Neuronal stem cell (in vitro differentiated cells): ENCODE measurements at regions not wholly inside any gene's neighbourhood (a gene's known extent, or its start where the extent isn't known, plus 50 kb on each side); places are given as distances from the start of the nearest gene placed in this dataset.

Experiments used
- DNase-seq: peaks from one replicate; pipeline ENCODE4 v3.0.0-alpha.2; 2013; ENCODE audit warnings: low spot score
- H2AFZ ChIP-seq: one replicate; pipeline ENCODE4 v1.6.1; 2013; ENCODE audit warnings: mild to moderate bottlenecking, low read length, inconsistent platforms
- H2AK5ac ChIP-seq: 2 replicates; pipeline ENCODE4 v1.6.1; 2013; ENCODE audit warnings: low read depth, mild to moderate bottlenecking, inconsistent platforms, low read length, moderate library complexity, mixed read lengths
- H2BK120ac ChIP-seq: 2 replicates; pipeline ENCODE4 v1.6.1; 2013; ENCODE audit warnings: low read depth, mild to moderate bottlenecking, inconsistent platforms, low read length, moderate library complexity, mixed read lengths
- H2BK12ac ChIP-seq: one replicate; pipeline ENCODE4 v1.6.1; 2013; ENCODE audit warnings: low read length, inconsistent platforms
- H2BK15ac ChIP-seq: 2 replicates; pipeline ENCODE4 v1.6.1; 2013; ENCODE audit warnings: mild to moderate bottlenecking, low read length, inconsistent platforms, mixed read lengths
- H2BK5ac ChIP-seq: one replicate; pipeline ENCODE4 v1.6.1; 2013; ENCODE audit warnings: inconsistent platforms, mild to moderate bottlenecking, low read length, moderate library complexity
- H3K14ac ChIP-seq: one replicate; pipeline ENCODE4 v1.6.1; 2013; ENCODE audit warnings: low read length, inconsistent platforms
- H3K18ac ChIP-seq: 2 replicates; pipeline ENCODE4 v1.6.1; 2013; ENCODE audit warnings: low read length, inconsistent platforms
- H3K23ac ChIP-seq: 2 replicates; pipeline ENCODE4 v1.6.1; 2013; ENCODE audit warnings: low read depth, mild to moderate bottlenecking, mixed read lengths, low read length, inconsistent platforms; ENCODE audit not compliant: poor library complexity
- H3K27ac ChIP-seq: replicated peaks from 3 replicates; pipeline ENCODE4 v1.5.1; 2013; ENCODE audit warnings: low read length, inconsistent platforms
- H3K27me3 ChIP-seq, 3 experiments: 2 replicates each; pipeline ENCODE4 v1.6.1; 2013; ENCODE audit warnings: low read length in 3 of 3, mild to moderate bottlenecking in 2 of 3, inconsistent platforms in 1 of 3, low read depth in 1 of 3, mixed read lengths in 1 of 3, moderate library complexity in 1 of 3; ENCODE audit not compliant: control insufficient read depth in 3 of 3, insufficient read depth in 3 of 3
- H3K36me3 ChIP-seq, 2 donors: replicated peaks in 1 of 2; 2 replicates each; pipeline ENCODE4 v1.6.1; 2013; ENCODE audit warnings: low read length in 2 of 2; ENCODE audit not compliant: control insufficient read depth in 2 of 2, insufficient read depth in 2 of 2
- H3K4ac ChIP-seq: 2 replicates; pipeline ENCODE4 v1.6.1; 2013; ENCODE audit warnings: inconsistent platforms, mild to moderate bottlenecking, low read length, moderate library complexity
- H3K4me1 ChIP-seq, 2 donors: 1 replicate in 1 of 2; 2 replicates in 1 of 2; pipeline ENCODE4 v1.6.1; 2013; ENCODE audit warnings: low read length in 2 of 2, low read depth in 1 of 2; ENCODE audit not compliant: control insufficient read depth in 2 of 2, insufficient read depth in 1 of 2
- H3K4me2 ChIP-seq: one replicate; pipeline ENCODE4 v1.6.1; 2013; ENCODE audit warnings: mild to moderate bottlenecking, low read length, inconsistent platforms; ENCODE audit not compliant: insufficient read depth, poor library complexity, severe bottlenecking
- H3K4me3 ChIP-seq, 2 donors: 2 replicates each; pipeline ENCODE4 v1.5.1; 2013; ENCODE audit warnings: low read length in 2 of 2, mild to moderate bottlenecking in 2 of 2, inconsistent platforms in 1 of 2, moderate library complexity in 1 of 2
- H3K79me1 ChIP-seq: one replicate; pipeline ENCODE4 v1.6.1; 2013; ENCODE audit warnings: low read depth, mild to moderate bottlenecking, inconsistent platforms, low read length, moderate library complexity
- H3K9ac ChIP-seq: one replicate; pipeline ENCODE4 v1.6.1; 2013; ENCODE audit warnings: mild to moderate bottlenecking, low read depth, low read length, inconsistent platforms; ENCODE audit not compliant: poor library complexity
- H3K9me3 ChIP-seq, 2 donors: replicated peaks in 1 of 2; 2 replicates each; pipeline versions ENCODE3 to v1.6.1; 2013; ENCODE audit warnings: low read length in 2 of 2, mild to moderate bottlenecking in 2 of 2, inconsistent platforms in 1 of 2, low read depth in 1 of 2, mixed read lengths in 1 of 2, moderate library complexity in 1 of 2; ENCODE audit not compliant: control insufficient read depth in 2 of 2, insufficient read depth in 1 of 2
- H4K8ac ChIP-seq: one replicate; pipeline ENCODE4 v1.6.1; 2013; ENCODE audit warnings: low read depth, mild to moderate bottlenecking, inconsistent platforms, low read length, moderate library complexity
- H4K91ac ChIP-seq: one replicate; pipeline ENCODE4 v1.6.1; 2013; ENCODE audit warnings: low read length, low read depth, mild to moderate bottlenecking, inconsistent platforms; ENCODE audit not compliant: poor library complexity
- WGBS, 2 donors: extraction: QIAGEN DNeasy Blood & Tissue Kit; methylation state at CpG; one replicate each; pipeline ENCODE4 v1.1.7; 2013; ENCODE audit warnings: missing lambda C conversion rate in 2 of 2, mixed read lengths in 1 of 2; ENCODE audit not compliant: insufficient read length in 2 of 2, insufficient replicate concordance in 1 of 2; ENCODE audit errors: extremely low coverage in 2 of 2; 5-methylcytosine and 5-hydroxymethylcytosine counted together

GRCh38 chr4:71113294-71113693 lies 119.8 kb downstream of the DCK start:
- H3K79me1 ChIP-seq: no peaks in the 10 kb centered on the region
- no peak overlapping the region for H3K27ac ChIP-seq

GRCh38 chr4:71120831-71121524 lies 127.5 kb downstream of the DCK start:
- Histone ChIP-seq H3K4me3 (peak overlapping the region in 1 of 2 donors; percentile 60), H3K23ac (no peak overlapping the region), H4K8ac (no peak overlapping the region), H3K27me3 (no peaks in the 10 kb centered on the region), H2BK120ac (no peak overlapping the region), H3K18ac (no peak overlapping the region), H3K79me1 (peaks cover 2% of the 10 kb centered on the region), H3K27ac (no peak overlapping the region), H4K91ac (no peak overlapping the region), H2BK12ac (peak overlapping the region; percentile 10), H3K14ac (peak overlapping the region; percentile 21), H2AFZ (no peak overlapping the region), H3K4ac (no peak overlapping the region), H3K9me3 (peaks cover 0 to 2% of the 10 kb centered on the region in 2 donors), H2BK5ac (no peak overlapping the region), H3K4me1 (no peaks in the 10 kb centered on the region), H3K36me3 (no peaks in the 10 kb centered on the region), H2BK15ac (no peak overlapping the region), H2AK5ac (no peak overlapping the region), H3K9ac (no peak overlapping the region), H3K4me2 (no peak overlapping the region)
- no peak for DNase-seq
- no CpG with 5 or more reads among the region's 37 CpGs for WGBS, 2 donors

More at GRCh38 chr4:71113294-71113693, 119.8 kb downstream of the DCK start:
- Histone ChIP-seq H3K18ac (no peak overlapping the region), H2BK12ac (no peak overlapping the region), H3K36me3 (no peaks in the 10 kb centered on the region), H3K4me2 (no peak overlapping the region), H2BK120ac (no peak overlapping the region), H3K4ac (no peak overlapping the region), H2BK5ac (no peak overlapping the region), H4K91ac (no peak overlapping the region), H3K14ac (no peak overlapping the region), H4K8ac (no peak overlapping the region), H3K23ac (no peak overlapping the region), H2AFZ (no peak overlapping the region), H3K27me3 (no peaks in the 10 kb centered on the region), H3K4me1 (no peaks in the 10 kb centered on the region), H2BK15ac (no peak overlapping the region), H3K4me3 (no peak overlapping the region), H3K9me3 (no peaks in the 10 kb centered on the region), H2AK5ac (no peak overlapping the region), H3K9ac (no peak overlapping the region)
- DNase-seq: no peak
- no CpG with 5 or more reads among the region's 1 CpG for WGBS, 2 donors

GRCh38 chr4:71123951-71124350 lies 130.5 kb downstream of the DCK start:
- no peak overlapping the region for H3K4ac ChIP-seq
- no peak for DNase-seq
- peaks cover 2% of the 10 kb centered on the region for H3K79me1 ChIP-seq
- H3K4me1 ChIP-seq: no peaks in the 10 kb centered on the region
- no peaks in the 10 kb centered on the region for H3K36me3 ChIP-seq
- no peak overlapping the region for H4K8ac ChIP-seq
- no peak overlapping the region for H2AK5ac ChIP-seq
- H2BK12ac ChIP-seq: no peak overlapping the region
- no peak overlapping the region for H3K4me3 ChIP-seq
- no peak overlapping the region for H2BK120ac ChIP-seq
- H3K9ac ChIP-seq: no peak overlapping the region
- H3K4me2 ChIP-seq: no peak overlapping the region
- no peaks in the 10 kb centered on the region for H3K27me3 ChIP-seq
- no CpG with 5 or more reads among the region's 4 CpGs for WGBS, 2 donors
- no peak overlapping the region for H2BK15ac ChIP-seq
- H2BK5ac ChIP-seq: no peak overlapping the region
- H3K18ac ChIP-seq: no peak overlapping the region
- peaks cover 0 to 2% of the 10 kb centered on the region in 2 donors for H3K9me3 ChIP-seq
- H3K14ac ChIP-seq: no peak overlapping the region
- H3K23ac ChIP-seq: no peak overlapping the region
- no peak overlapping the region for H3K27ac ChIP-seq
- H4K91ac ChIP-seq: no peak overlapping the region
- no peak overlapping the region for H2AFZ ChIP-seq

GRCh38 chr4:71125137-71125536 lies 131.7 kb downstream of the DCK start:
- peaks cover 0 to 2% of the 10 kb centered on the region in 2 donors for H3K9me3 ChIP-seq
- H2BK12ac ChIP-seq: no peak overlapping the region
- no peak overlapping the region for H4K8ac ChIP-seq
- H3K23ac ChIP-seq: no peak overlapping the region
- peaks cover 2% of the 10 kb centered on the region for H3K79me1 ChIP-seq
- H3K9ac ChIP-seq: no peak overlapping the region
- no peak overlapping the region for H2BK120ac ChIP-seq
- WGBS, 2 donors: no CpG with 5 or more reads among the region's 4 CpGs
- H3K14ac ChIP-seq: no peak overlapping the region
- no peak overlapping the region for H3K4me3 ChIP-seq
- H3K4me1 ChIP-seq: no peaks in the 10 kb centered on the region
- H2AFZ ChIP-seq: no peak overlapping the region
- H2BK5ac ChIP-seq: no peak overlapping the region
- H3K4ac ChIP-seq: no peak overlapping the region
- H3K18ac ChIP-seq: no peak overlapping the region
- DNase-seq: no peak
- no peaks in the 10 kb centered on the region for H3K36me3 ChIP-seq
- no peak overlapping the region for H2BK15ac ChIP-seq
- H4K91ac ChIP-seq: no peak overlapping the region
- H3K4me2 ChIP-seq: no peak overlapping the region
- H3K27me3 ChIP-seq: no peaks in the 10 kb centered on the region
- no peak overlapping the region for H3K27ac ChIP-seq
- no peak overlapping the region for H2AK5ac ChIP-seq
